Small intestine (tissue), 7 donors: ENCODE measurements at regions not wholly inside any gene's neighbourhood (a gene's known extent, or its start where the extent isn't known, plus 50 kb on each side); places are given as distances from the start of the nearest gene placed in this dataset.

Experiments
- DNase-seq, 2 donors: peaks; one replicate each; pipeline versions ENCODE4 v3.0.0 to v3.0.0-alpha.2; 2013
- FAIRE-seq: peaks from 2 replicates; lab custom pipeline; 2012; peaks lifted over from hg19 to GRCh38; lab: Jason Lieb, UNC
- H3K27ac ChIP-seq, 3 donors: one replicate each; pipeline ENCODE4 v1.5.1; 2013; ENCODE audit warnings: low read length in 2 of 3, mild to moderate bottlenecking in 2 of 3, control low read depth in 1 of 3, inconsistent platforms in 1 of 3, low read depth in 1 of 3, moderate library complexity in 1 of 3
- H3K27me3 ChIP-seq, 3 donors: one replicate each; pipeline ENCODE4 v1.6.1; 2013; ENCODE audit warnings: low read length in 3 of 3, inconsistent platforms in 1 of 3; ENCODE audit not compliant: control insufficient read depth in 3 of 3, insufficient read depth in 3 of 3
- H3K36me3 ChIP-seq, 3 donors: one replicate each; pipeline ENCODE4 v1.6.1; 2013; ENCODE audit warnings: low read length in 3 of 3, inconsistent platforms in 1 of 3, low read depth in 1 of 3, mild to moderate bottlenecking in 1 of 3, moderate library complexity in 1 of 3; ENCODE audit not compliant: control insufficient read depth in 3 of 3, insufficient read depth in 2 of 3
- H3K4me1 ChIP-seq, 3 donors: one replicate each; pipeline ENCODE4 v1.6.1; 2013; ENCODE audit warnings: low read length in 2 of 3, inconsistent platforms in 1 of 3, low read depth in 1 of 3, mild to moderate bottlenecking in 1 of 3, moderate library complexity in 1 of 3; ENCODE audit not compliant: control insufficient read depth in 3 of 3, insufficient read depth in 2 of 3
- H3K4me3 ChIP-seq, 3 donors: one replicate each; pipeline ENCODE4 v1.5.1; 2013; ENCODE audit warnings: low read length in 3 of 3, control low read depth in 1 of 3, inconsistent platforms in 1 of 3, low read depth in 1 of 3, mild to moderate bottlenecking in 1 of 3, moderate library complexity in 1 of 3
- H3K9me3 ChIP-seq, 2 donors: one replicate each; pipeline ENCODE4 v1.6.1; 2013; ENCODE audit warnings: low read depth in 1 of 2, low read length in 1 of 2; ENCODE audit not compliant: control insufficient read depth in 2 of 2, insufficient read depth in 1 of 2
- WGBS, 3 donors: extraction: QIAGEN DNeasy Blood & Tissue Kit; methylation state at CpG; one replicate each; pipeline ENCODE4 v1.1.7; 2013; 5-methylcytosine and 5-hydroxymethylcytosine counted together
- donor health status: healthy with polysubstance abuse.
- donor health status: control.
- donor health status: control.
- donor health status: Bipolar disorder and iron deficiency.
- donor health status: healthy.

DNA sequence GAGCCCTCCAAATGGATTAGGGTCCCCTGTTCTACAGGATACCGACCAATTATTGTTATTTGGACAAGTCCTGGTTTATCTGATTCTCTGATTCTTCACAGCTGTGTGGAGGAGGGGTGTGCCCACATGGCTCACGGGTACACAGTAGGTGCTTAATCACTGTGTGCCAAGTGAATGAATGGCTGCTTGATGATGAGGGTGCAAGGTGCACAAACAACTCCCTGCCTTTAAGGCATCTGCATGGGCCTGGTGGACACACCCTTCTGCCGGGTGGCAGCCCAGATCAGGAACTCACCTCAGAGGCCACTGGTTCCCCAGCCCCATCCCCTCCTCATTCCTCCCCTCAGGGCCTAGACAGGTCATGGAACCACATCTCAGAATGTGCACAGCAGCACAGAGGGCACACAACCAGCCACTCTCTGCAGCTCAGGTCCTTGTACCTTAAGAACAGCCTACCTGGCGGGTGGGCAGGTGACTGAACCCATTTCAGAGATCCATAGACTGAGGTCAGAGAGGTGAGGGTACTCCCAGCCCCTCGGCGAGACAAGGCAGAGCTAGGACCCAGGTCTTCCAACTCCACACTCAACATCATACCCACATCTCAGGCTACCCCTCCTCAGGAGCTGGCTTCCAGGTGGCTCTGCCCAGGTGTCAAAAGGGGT is 50.3 kb downstream of the SHANK2 start:
- WGBS, 3 donors = 68 to 83% (median 70%) methylated on average over 6 of the region's 6 CpGs
- Histone ChIP-seq H3K4me3 (no peak overlapping the region), H3K9me3 (no peaks in the 10 kb centered on the region), H3K27me3 (no peaks in the 10 kb centered on the region), H3K27ac (no peak overlapping the region), H3K36me3 (peaks cover 0 to 51% (median 0%) of the 10 kb centered on the region in 3 donors), H3K4me1 (peaks cover 0 to 2% (median 0%) of the 10 kb centered on the region in 3 donors)
- no peak for FAIRE-seq
- DNase-seq = peak in 1 of 2 donors; percentile 41

DNA sequence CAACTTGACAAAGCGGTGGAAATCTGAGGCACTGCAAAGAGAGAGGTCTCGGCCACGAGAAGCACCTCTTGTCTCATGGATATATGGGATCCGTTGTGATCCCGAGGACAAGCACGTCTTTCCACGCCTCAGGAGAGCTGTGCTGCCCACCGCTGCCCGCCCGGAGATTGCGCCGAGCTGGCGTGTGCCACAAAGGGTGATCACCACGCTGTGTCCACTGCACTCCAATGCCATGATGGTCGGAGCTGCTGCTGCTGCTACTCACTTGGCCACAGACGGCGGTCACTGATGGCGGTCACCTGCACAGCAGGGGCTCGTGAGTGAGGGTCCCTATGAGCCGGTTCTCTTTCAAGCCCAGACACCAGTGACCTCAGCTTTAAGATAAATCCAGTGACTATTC is 51.1 kb downstream of the SHANK2 start:
- H3K36me3 ChIP-seq = peaks cover 0 to 54% (median 0%) of the 10 kb centered on the region in 3 donors
- H3K4me1 ChIP-seq = peaks cover 0 to 2% (median 0%) of the 10 kb centered on the region in 3 donors
- WGBS, 3 donors = 93 to 94% (median 93%) methylated on average over 20 of the region's 20 CpGs
- no peaks in the 10 kb centered on the region for H3K9me3 ChIP-seq
- H3K27ac ChIP-seq = no peak overlapping the region
- no peak for FAIRE-seq
- H3K4me3 ChIP-seq = no peak overlapping the region
- no peaks in the 10 kb centered on the region for H3K27me3 ChIP-seq
- no peak for DNase-seq

DNA sequence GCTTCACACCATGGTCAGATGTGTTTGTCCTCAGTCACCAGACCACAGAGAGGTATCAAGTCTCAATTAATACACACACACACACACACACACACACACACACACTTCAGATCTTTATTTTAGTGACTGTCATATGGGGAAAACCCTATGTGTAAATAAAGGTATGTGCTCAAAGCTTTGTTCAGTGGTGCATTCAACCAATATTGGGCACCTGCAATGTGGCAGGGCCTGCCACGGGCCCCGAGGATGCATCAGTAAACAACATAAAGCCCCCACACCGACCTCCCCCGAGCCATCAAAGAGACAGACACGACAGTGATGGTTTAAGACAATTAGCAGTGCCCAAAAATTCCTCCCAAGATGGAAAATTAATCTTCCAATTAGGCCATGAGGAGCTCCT is 51.6 kb downstream of the SHANK2 start:
- DNase-seq = no peak

DNA sequence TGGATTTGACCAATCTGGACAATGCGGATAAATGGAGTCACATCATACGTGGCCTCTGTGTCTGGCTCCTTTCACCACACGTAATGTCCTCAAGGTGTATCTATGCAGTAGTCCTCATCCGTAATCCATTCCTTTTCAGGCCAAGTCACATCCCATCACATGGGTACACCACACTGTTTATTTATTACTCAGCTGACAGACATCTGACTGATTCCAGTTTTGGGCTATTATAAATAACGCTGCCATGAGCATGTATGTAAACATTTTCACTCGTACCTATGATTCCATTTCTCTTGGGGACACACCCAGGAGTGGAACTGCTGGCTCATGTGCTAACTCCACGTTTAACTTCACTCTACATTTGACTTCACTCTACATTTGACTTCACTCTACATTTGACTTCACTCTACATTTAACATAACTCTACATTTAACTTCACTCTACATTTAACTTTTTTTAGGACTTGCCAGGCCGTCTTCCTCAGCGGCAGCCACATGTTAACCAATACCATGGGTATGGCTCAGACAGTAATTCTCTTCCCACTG is 52.1 kb downstream of the SHANK2 start:
- Histone ChIP-seq H3K4me1 (peaks cover 0 to 2% (median 0%) of the 10 kb centered on the region in 3 donors), H3K36me3 (peaks cover 0 to 50% (median 0%) of the 10 kb centered on the region in 3 donors), H3K27me3 (no peaks in the 10 kb centered on the region), H3K27ac (no peak overlapping the region), H3K9me3 (no peaks in the 10 kb centered on the region), H3K4me3 (no peak overlapping the region)
- WGBS, 3 donors = 81 to 88% (median 82%) methylated on average over 9 of the region's 9 CpGs
- DNase-seq (no peak), FAIRE-seq (no peak)

More for the DNA sequence above, 51.6 kb downstream of the SHANK2 start:
- Histone ChIP-seq H3K4me3 (no peak overlapping the region), H3K36me3 (peaks cover 0 to 54% (median 0%) of the 10 kb centered on the region in 3 donors), H3K4me1 (peaks cover 0 to 2% (median 0%) of the 10 kb centered on the region in 3 donors), H3K9me3 (no peaks in the 10 kb centered on the region), H3K27ac (no peak overlapping the region), H3K27me3 (no peaks in the 10 kb centered on the region)
- WGBS, 3 donors = 77 to 93% (median 79%) methylated on average over 5 of the region's 5 CpGs
- no peak for FAIRE-seq

DNA sequence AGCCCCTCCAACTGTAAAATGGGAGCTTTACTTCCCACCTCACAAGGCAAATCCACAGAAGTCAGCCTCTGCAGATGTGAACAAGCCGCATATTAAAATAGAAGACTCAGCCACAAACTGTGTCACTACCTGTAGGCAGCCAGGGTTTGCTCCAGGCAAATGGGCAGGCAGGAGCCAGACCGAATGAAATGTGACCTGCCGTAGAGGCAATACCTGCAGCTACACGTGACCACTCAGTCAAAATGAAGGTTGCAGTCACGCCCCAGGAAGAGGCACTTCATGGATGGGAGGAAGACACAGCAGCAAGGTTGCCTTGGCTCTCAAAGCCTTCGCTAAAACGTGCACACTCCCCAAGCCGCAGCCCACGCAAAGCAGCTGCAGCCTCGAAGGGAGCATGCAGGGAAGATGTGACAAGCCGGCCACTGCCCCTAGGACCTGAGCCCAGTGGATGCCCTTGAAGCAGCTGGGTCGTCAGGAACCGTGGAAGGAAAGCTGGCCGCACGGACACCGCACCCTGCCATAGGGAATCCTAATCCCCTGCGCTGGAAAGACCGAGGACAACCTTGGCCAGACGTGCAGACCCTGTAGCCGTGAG is 53.1 kb downstream of the SHANK2 start:
- Histone ChIP-seq H3K4me1 (peaks cover 2 to 4% (median 3%) of the 10 kb centered on the region in 3 donors), H3K27me3 (no peaks in the 10 kb centered on the region), H3K4me3 (no peak overlapping the region), H3K27ac (no peak overlapping the region), H3K36me3 (peaks cover 0 to 44% (median 0%) of the 10 kb centered on the region in 3 donors), H3K9me3 (no peaks in the 10 kb centered on the region)
- DNase-seq = no peak
- 82 to 91% (median 85%) methylated on average over 20 of the region's 20 CpGs for WGBS, 3 donors
- FAIRE-seq = no peak

DNA sequence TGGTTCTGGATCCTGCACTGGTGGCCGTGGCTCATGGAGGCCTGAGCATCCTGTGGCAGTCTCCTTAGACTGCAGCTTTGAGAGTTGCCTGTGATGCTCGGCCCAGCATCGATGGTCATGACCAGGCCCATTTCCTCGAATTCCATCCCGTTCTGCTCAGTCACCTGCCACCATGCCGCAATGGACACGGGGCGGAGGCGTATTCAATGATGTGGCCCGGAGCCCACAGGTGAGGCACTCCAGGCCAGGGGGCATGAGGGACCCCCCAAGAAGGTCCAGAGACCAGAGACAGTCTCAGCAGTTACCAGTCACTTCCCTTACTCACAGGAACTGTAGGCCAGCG is 53.6 kb downstream of the SHANK2 start:
- Histone ChIP-seq H3K4me1 (peaks cover 2 to 10% (median 3%) of the 10 kb centered on the region in 3 donors), H3K4me3 (no peak overlapping the region), H3K36me3 (peaks cover 0 to 48% (median 0%) of the 10 kb centered on the region in 3 donors), H3K9me3 (no peaks in the 10 kb centered on the region), H3K27me3 (no peaks in the 10 kb centered on the region), H3K27ac (no peak overlapping the region)
- FAIRE-seq (no peak), DNase-seq (no peak)
- WGBS, 3 donors = 86 to 95% (median 91%) methylated on average over 10 to 11 of the region's 11 CpGs

DNA sequence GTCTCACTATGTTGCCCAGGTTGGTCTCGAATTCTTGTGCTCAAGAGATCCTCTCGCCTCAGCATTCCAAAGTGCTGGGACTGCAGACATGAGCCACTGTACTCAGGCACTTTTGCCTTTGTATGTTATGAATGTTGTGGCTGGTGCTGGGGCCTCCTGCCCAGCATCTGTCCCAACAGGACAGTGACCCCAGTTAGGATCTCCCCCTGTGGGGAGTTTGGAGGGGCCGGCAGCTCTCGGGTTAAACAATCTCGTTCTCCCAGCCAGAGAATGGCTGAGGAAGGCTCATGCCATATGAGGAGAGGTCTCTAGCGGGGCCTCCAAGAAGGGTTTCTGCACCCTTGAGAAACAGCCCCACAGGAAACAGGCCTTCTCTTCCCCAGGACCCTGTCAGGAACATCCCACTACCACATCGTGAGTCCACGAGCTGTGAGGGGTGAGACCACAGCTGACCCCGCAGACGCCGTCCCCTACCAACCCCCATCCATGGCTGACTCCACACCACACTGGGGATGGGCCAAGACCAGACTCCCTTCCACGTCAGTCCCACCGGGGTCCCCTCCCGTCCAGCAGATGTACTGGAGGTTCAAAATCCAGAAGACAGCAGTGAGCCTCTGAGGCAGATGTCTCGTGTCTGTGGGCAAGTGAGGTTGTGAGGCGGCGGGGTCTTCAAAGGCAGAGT is 54.1 kb downstream of the SHANK2 start:
- FAIRE-seq (no peak), DNase-seq (no peak)
- H3K27ac ChIP-seq = no peak overlapping the region
- 85 to 91% (median 86%) methylated on average over 17 of the region's 17 CpGs for WGBS, 3 donors
- H3K36me3 ChIP-seq = peaks cover 0 to 47% (median 0%) of the 10 kb centered on the region in 3 donors
- no peaks in the 10 kb centered on the region for H3K27me3 ChIP-seq
- no peak overlapping the region for H3K4me3 ChIP-seq
- H3K4me1 ChIP-seq = peaks cover 2 to 13% (median 3%) of the 10 kb centered on the region in 3 donors
- H3K9me3 ChIP-seq = no peaks in the 10 kb centered on the region

DNA sequence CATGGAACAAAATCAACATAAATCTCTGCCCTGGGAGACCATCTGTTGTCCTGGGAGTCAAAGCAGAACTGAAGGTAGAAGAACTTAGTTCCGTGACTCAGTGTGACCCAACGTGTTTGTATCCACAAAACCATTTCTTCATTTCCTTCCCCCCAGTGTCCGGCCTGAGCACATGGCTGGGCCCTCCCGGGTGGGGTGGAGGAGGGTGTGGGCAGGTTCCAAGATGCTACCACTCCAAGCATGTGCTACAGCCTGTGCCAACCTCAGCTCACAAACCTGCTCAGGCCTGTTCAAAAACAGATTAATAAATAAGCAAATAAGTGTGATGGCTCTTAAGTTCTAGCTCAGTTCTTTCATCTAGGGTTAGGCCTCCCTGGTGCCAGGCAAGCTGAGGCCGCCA is 55.3 kb downstream of the SHANK2 start:
- Histone ChIP-seq H3K4me1 (peaks cover 2 to 25% (median 3%) of the 10 kb centered on the region in 3 donors), H3K4me3 (no peak overlapping the region), H3K27ac (no peak overlapping the region), H3K36me3 (peaks cover 0 to 37% (median 0%) of the 10 kb centered on the region in 3 donors), H3K9me3 (no peaks in the 10 kb centered on the region), H3K27me3 (no peaks in the 10 kb centered on the region)
- DNase-seq = no peak
- WGBS, 3 donors = 72 to 84% (median 79%) methylated on average over 5 of the region's 5 CpGs
- FAIRE-seq = no peak
